HUES6 (cell line): ENCODE measurements at regions not wholly inside any gene's neighbourhood (a gene's known extent, or its start where the extent isn't known, plus 50 kb on each side); places are given as distances from the start of the nearest gene placed in this dataset.

ENCODE experiments used
- H3K27ac ChIP-seq: 2 replicates; pipeline ENCODE4 v1.7.0; 2013; ENCODE audit warnings: low read depth, mild to moderate bottlenecking, low read length, inconsistent platforms
- H3K27me3 ChIP-seq: 2 replicates; pipeline ENCODE4 v1.6.1; 2013; ENCODE audit warnings: low read length; ENCODE audit not compliant: control insufficient read depth, insufficient read depth
- H3K36me3 ChIP-seq: 2 replicates; pipeline ENCODE4 v1.6.1; 2013; ENCODE audit warnings: low read length; ENCODE audit not compliant: control insufficient read depth, insufficient read depth
- H3K4me1 ChIP-seq: 2 replicates; pipeline ENCODE4 v1.6.1; 2013; ENCODE audit warnings: low read length; ENCODE audit not compliant: control insufficient read depth, insufficient read depth
- H3K4me3 ChIP-seq: 2 replicates; pipeline ENCODE4 v1.5.1; 2013; ENCODE audit warnings: low read depth, low read length
- H3K9ac ChIP-seq: one replicate; pipeline ENCODE4 v1.6.1; 2013; ENCODE audit warnings: mild to moderate bottlenecking, low read length
- H3K9me3 ChIP-seq: 2 replicates; pipeline ENCODE4 v1.6.1; 2013; ENCODE audit warnings: low read depth, low read length; ENCODE audit not compliant: control insufficient read depth, insufficient read depth

DNA sequence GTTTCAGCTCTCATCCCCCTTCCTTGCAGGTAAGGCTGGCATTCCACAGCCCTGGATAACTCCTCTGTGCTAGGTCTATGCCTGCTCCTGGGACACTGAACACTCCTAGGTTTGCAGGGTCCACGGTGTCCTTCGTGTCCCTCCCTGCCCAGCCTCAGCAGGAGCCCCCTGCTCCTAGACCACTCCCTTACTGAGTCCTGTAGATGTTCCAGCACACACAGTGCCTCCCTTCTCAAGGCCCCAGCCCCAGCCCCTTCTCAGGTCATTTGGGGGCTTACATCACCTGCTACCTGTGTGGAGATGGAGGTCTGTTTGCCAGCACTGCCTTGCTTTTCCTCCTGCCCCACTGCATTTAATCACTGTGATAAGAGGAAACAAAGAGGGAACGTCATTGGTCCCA lies 146.4 kb upstream of the TNP1 start:
- no peaks in the 10 kb centered on the region for H3K36me3 ChIP-seq
- no peak overlapping the region for H3K27ac ChIP-seq
- H3K27me3 ChIP-seq: no peaks in the 10 kb centered on the region
- H3K4me3 ChIP-seq: no peak overlapping the region
- no peaks in the 10 kb centered on the region for H3K9me3 ChIP-seq
- H3K4me1 ChIP-seq: no peaks in the 10 kb centered on the region
- H3K9ac ChIP-seq: no peak overlapping the region

- Histone ChIP-seq H3K9ac (no peak overlapping the region), H3K27me3 (no peaks in the 10 kb centered on the region), H3K4me1 (no peaks in the 10 kb centered on the region), H3K9me3 (no peaks in the 10 kb centered on the region), H3K27ac (no peak overlapping the region), H3K36me3 (no peaks in the 10 kb centered on the region), H3K4me3 (no peak overlapping the region)
Observed at GRCh38 chr2:217004656-217005055, 144.8 kb upstream of the TNP1 start.

GRCh38 chr2:217001740-217002139 lies 141.9 kb upstream of the TNP1 start:
- Histone ChIP-seq H3K36me3 (no peaks in the 10 kb centered on the region), H3K27me3 (no peaks in the 10 kb centered on the region), H3K9me3 (no peaks in the 10 kb centered on the region), H3K27ac (no peak overlapping the region), H3K4me3 (no peak overlapping the region), H3K9ac (no peak overlapping the region), H3K4me1 (no peaks in the 10 kb centered on the region)

GRCh38 chr2:217000406-217000805 lies 140.5 kb upstream of the TNP1 start:
- Histone ChIP-seq H3K4me3 (no peak overlapping the region), H3K27ac (no peak overlapping the region), H3K9ac (no peak overlapping the region), H3K27me3 (no peaks in the 10 kb centered on the region), H3K9me3 (no peaks in the 10 kb centered on the region), H3K4me1 (no peaks in the 10 kb centered on the region), H3K36me3 (no peaks in the 10 kb centered on the region)

DNA sequence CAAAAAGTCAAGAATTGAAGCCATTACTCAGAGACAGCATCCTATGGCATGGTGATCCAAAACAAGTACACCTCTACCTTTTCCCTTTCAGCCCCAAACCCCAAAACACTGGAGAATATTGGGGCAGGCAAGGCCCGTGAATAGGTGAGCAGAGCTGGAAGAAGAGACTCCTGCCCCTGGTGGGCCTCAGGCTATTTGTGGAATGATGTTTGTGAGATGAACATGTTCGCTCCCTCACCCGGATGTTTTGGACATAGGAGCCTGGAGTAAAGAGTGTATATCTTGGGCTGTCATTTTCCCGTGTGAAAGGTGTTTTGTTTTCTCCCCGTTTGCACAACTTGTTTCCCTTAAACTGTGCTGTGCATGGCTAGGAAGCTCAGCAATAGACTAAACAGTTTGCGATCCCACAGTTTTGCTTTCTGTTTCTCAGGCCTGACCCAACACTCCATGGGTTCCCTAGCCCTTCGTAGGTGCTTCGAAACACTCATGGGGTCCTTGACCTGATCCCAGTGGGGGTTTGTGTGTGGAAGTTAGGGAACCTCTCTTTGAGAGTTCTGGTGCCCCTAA lies 136.5 kb upstream of the TNP1 start:
- Histone ChIP-seq H3K27ac (no peak overlapping the region), H3K9ac (no peak overlapping the region), H3K4me1 (no peaks in the 10 kb centered on the region), H3K9me3 (no peaks in the 10 kb centered on the region), H3K36me3 (no peaks in the 10 kb centered on the region), H3K4me3 (no peak overlapping the region), H3K27me3 (no peaks in the 10 kb centered on the region)

GRCh38 chr2:216994353-216994854 lies 134.5 kb upstream of the TNP1 start:
- no peak overlapping the region for H3K4me3 ChIP-seq
- H3K36me3 ChIP-seq: no peaks in the 10 kb centered on the region
- no peaks in the 10 kb centered on the region for H3K27me3 ChIP-seq
- no peak overlapping the region for H3K9ac ChIP-seq
- H3K9me3 ChIP-seq: no peaks in the 10 kb centered on the region
- H3K4me1 ChIP-seq: no peaks in the 10 kb centered on the region
- no peak overlapping the region for H3K27ac ChIP-seq

DNA sequence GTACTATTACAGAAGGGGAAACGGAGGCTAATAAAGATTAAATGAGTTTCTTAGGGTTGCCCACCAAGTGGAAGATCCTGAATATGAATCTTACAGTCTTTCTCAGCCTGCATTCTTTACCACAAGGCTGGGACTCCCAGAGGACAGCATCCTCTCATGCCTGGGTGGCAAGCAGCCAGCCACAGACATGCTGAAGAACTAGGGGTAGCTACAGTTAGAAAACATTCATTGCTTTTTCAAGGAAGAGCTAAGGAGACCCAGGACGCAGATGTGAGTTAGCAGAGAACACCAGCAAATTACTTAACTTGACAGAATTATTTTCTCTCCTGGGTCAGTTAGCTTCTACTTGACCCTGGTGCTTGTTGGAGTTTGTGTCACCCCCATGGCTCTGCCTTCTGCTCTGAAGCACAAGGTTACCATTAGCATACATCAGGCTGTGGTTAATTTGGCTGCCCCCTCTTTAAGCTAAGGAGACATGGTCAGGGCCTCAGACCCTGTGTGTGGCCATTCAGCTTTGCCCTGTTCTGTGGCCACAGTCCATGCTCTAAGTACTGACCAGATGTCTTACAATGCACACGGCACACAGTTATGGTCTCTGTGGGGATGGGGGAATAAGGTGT lies 132.3 kb upstream of the TNP1 start:
- Histone ChIP-seq H3K27me3 (no peaks in the 10 kb centered on the region), H3K36me3 (no peaks in the 10 kb centered on the region), H3K9ac (no peak overlapping the region), H3K4me1 (no peaks in the 10 kb centered on the region), H3K9me3 (no peaks in the 10 kb centered on the region), H3K4me3 (no peak overlapping the region), H3K27ac (no peak overlapping the region)

DNA sequence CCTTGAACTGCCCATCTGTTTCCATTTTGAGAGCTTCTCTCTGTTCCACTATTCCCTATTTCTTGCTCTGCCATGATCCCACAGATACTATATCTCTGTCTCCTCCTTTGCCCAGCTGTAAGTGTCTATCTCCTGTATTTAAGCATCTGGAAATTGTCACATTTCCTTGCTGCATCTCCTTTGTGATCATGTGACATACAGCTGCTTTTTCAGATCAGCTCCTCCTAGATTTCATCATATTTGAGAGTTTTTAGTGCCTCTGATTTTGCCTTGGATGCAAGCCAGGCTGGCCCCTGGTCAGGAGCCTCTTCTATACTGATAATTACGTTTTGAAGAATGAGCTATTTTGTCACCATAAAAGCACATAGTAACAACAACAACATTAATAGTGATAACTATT lies 131.7 kb upstream of the TNP1 start:
- no peaks in the 10 kb centered on the region for H3K27me3 ChIP-seq
- no peak overlapping the region for H3K4me3 ChIP-seq
- H3K9ac ChIP-seq: no peak overlapping the region
- no peaks in the 10 kb centered on the region for H3K36me3 ChIP-seq
- no peak overlapping the region for H3K27ac ChIP-seq
- no peaks in the 10 kb centered on the region for H3K4me1 ChIP-seq
- no peaks in the 10 kb centered on the region for H3K9me3 ChIP-seq

DNA sequence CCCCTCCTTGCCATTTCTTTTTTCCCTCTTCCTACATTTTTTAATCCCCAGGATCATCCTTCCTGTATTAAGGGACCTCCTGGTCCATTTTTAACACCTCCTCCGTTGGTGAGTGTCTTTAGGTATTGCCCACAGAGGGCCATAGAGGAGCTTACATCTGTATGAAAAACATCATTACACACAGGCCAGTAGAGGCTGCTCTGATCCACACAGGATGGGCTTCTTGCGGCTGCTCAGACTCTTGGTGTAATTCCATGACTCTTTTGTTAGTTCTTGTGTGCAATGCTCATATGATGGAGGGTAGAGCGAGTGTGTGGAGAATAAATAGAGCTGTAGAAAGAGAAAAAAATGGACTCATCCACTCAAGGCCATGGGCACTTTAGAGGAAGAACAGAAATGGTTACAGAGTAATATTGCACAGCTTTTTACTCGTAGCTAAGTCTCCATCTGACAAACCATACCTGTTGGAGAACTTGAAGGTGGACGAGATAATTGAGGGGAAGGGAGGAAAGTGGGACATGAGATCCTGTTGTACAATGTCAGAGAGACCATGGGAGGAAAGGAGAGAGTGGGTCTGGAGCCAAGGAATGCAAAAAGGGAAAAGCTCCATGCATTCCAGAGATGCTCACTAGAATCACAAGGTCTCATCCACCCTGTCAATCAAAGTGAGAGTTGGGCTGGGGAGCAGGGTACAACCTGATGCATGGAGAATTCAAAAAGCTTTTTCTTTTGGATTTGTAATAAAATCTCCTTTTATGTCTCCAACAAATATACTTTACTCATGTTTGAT lies 129.7 kb upstream of the TNP1 start:
- Histone ChIP-seq H3K4me1 (peaks cover 3% of the 10 kb centered on the region; the same call in 1 of the 2 replicates), H3K27me3 (no peaks in the 10 kb centered on the region), H3K4me3 (no peak overlapping the region)

GRCh38 chr2:216987252-216987821 lies 127.5 kb upstream of the TNP1 start:
- no peak overlapping the region for H3K9ac ChIP-seq
- H3K27me3 ChIP-seq: no peaks in the 10 kb centered on the region
- no peak overlapping the region for H3K27ac ChIP-seq
- H3K9me3 ChIP-seq: no peaks in the 10 kb centered on the region
- no peak overlapping the region for H3K4me3 ChIP-seq
- peaks cover 3% of the 10 kb centered on the region; the same call in 1 of the 2 replicates for H3K4me1 ChIP-seq
- no peaks in the 10 kb centered on the region for H3K36me3 ChIP-seq

More for the DNA sequence above, 129.7 kb upstream of the TNP1 start:
- Histone ChIP-seq H3K9ac (no peak overlapping the region), H3K36me3 (no peaks in the 10 kb centered on the region), H3K9me3 (no peaks in the 10 kb centered on the region), H3K27ac (no peak overlapping the region)

- Histone ChIP-seq H3K4me3 (no peak overlapping the region), H3K36me3 (no peaks in the 10 kb centered on the region), H3K9ac (no peak overlapping the region), H3K27ac (no peak overlapping the region), H3K4me1 (peaks cover 3% of the 10 kb centered on the region; the same call in 1 of the 2 replicates), H3K27me3 (no peaks in the 10 kb centered on the region), H3K9me3 (no peaks in the 10 kb centered on the region)
Observed at GRCh38 chr2:216985658-216986141, 125.8 kb upstream of the TNP1 start.
